Cerebellar cortex (tissue), 1 donor: ENCODE measurements at regions not wholly inside any gene's neighbourhood (a gene's known extent, or its start where the extent isn't known, plus 50 kb on each side); places are given as distances from the start of the nearest gene placed in this dataset.
"Not testable (repeated sequence)": the region's sequence is repeated elsewhere in the genome, so short reads cannot be mapped to it uniquely, and the experiment has no call there.

Experiments
- DNase-seq: peaks from one replicate; pipeline ENCODE4 v3.0.0-alpha.2; 2015; ENCODE audit warnings: low spot score

- DNase-seq, result no peak
Measured at GRCh38 chr10:85333594-85333993, 1005.2 kb downstream of the CCSER2 start.

DNA sequence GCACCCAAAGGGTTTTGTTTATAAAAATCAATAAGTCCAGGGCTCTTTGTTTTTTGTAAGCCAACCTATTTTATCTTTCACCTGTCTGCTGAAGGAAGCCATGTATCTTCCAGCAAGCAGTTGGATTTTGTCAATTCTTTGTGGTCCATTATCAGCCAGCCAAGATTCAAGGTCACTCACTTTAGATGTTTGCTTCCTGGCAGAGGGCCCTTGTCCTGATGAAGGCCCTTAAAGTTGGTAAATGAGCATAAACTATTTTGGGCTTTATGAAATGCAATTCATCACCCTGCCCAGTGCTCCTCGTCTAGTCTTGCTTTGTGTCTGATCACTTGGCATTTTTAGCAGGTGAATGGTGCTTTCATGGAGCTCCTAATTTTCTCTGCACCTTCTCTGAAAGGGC lies 1004.2 kb downstream of the GRID1 start:
- DNase-seq, result no peak

DNA sequence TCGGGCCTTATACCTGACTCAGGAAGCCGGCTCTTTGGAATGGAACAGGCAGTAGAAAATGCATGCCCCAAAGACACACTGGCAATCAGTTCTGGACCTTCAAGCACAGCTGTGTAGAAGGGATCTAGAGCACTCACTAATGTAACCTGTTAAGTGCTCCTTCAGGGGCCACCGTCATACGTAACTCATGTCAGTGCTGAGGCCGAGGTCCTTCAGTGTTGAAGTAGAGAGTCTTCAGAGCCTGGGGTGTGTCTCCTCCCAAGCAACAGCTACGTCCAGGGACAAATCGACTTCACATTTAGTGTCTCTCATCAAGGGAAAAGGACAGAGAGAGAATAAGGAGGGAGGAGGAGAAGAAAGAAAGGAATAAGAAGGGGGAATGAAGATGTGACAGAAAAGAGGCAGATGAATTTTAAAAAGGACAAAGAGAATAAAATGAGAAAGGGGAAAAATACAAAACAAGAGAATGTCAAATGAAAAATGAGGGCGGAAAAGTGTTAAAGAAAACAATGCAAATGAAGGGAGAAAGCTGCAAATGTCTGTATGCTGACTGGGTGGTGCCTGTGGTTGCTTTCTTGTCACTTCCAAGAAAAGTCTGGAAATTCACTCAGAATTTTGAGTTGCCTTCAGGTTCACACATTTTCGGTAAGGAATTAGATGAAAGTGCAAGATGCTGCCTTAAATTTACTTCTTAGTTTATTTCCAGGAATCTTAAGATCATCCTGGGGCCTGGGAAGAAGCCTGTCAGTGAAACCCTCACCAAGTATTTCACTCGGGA lies 989.4 kb downstream of the GRID1 start:
- no peak for DNase-seq

GRCh38 chr10:85379338-85379737 lies 987.3 kb downstream of the GRID1 start:
- no peak for DNase-seq

DNA sequence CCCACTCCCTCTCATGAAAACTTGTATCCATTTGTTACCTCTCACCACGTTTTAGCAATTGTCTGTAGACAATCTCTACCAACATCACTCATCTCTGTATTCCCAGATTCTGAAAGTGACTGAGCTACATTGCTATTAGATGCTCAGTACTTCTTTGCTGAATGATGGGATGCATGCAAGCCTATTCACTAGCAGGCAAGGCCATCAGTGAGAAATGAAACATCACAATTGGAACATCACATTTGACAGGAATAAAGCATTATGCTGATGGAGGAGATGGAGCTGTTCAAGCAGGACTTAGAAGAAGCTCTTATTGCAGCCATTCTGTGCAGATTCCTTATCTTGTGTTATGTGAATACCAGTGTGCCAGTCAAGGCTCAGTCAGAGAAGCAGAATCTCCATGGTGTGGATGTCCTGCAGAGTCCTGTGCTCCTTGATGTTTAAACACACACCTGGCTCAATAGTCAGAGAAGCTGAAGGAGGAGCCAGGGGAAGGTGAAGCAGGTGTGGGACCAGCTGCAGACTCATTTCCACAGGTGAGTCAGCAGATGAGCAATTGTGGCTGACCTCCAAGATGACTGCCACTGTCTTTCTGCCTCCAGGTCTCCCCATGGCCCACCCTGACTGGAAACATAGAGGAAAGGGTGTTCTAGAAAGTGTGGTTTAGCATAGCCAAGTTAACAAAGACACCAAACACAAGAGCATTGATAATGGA lies 965.5 kb downstream of the GRID1 start:
- no peak for DNase-seq

DNA sequence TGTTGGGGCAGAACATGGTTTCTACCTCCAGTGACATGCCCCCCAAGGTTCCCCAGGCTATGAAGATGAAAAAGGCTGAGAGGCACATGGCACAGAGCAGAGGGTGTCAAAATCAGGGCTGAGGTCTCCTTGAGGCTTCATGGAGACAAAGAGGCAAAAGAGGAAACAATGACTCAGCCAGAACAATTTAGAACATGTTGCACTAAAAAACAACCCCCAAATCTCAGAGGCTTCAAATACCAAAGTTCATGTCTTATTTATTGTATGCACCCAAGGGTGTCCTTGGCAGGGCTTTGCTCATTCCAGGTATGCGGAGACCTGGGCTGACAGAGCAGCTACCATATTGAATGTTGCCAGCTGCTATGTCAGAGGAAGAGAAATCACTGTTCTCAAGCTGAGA lies 964.1 kb downstream of the GRID1 start:
- DNase-seq, result no peak

DNA sequence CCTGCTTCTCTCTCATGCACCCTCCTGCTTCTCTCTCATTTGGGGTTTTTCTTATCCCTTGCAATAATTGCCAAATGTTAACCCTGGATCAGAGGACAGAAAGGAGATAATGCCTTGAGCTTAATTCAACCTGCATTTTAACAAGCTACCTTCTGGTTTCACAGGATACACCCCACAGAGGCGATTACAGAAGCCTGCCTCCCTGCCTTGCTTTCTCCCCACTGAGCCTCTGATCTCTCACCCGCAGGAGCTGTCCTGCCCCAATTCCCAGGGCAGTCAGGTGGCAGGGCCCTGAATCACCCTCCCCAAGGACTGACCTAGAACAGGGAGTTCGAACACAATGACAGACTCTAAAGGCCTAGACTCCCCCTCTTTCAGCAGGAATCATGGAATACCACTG lies 959.5 kb downstream of the GRID1 start:
- peak; percentile 8 for DNase-seq

- no peak for DNase-seq
Measured at GRCh38 chr10:85408388-85408787, 958.2 kb downstream of the GRID1 start.

DNA sequence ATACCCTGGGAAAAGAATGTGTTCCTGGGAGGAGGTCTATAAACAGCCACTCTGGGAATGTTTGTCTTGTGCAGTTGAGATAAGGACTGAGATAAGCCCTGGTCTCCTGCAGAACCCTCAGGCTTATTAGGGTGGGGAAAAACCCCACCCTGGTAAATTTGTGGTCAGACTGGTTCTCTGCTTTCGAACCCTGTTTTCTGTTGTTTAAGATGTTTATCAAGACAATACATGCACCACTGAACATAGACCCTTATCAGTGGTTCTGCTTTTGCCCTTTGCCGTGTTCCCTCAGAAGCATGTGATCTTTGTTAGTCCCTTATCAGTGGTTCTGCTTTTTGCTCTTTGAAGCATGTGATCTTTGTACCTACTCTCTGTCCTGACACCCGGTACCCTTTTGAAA lies 956.0 kb downstream of the GRID1 start:
- DNase-seq, result not testable (repeated sequence)

DNA sequence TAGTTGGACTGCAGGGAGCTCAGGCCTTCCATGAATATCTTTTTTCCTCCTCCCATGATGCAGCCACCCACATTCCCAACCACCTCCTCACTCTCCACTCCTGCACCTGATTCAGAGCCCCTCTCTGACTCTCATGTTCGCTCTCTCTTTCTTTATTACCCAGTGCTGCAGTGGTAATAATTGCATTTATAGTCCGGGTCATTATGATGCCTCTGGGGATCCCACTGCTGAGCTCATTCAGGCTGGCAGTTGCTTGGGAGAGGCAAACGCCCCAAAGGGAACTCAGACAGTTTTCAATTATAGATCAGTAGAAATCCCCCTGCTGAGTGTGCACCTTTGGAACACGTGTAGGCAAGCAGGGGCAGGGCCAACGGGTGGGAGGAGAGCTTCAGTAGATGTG lies 953.0 kb downstream of the GRID1 start:
- DNase-seq, result no peak

GRCh38 chr10:85420501-85421191 lies 945.9 kb downstream of the GRID1 start:
- no peak for DNase-seq

DNA sequence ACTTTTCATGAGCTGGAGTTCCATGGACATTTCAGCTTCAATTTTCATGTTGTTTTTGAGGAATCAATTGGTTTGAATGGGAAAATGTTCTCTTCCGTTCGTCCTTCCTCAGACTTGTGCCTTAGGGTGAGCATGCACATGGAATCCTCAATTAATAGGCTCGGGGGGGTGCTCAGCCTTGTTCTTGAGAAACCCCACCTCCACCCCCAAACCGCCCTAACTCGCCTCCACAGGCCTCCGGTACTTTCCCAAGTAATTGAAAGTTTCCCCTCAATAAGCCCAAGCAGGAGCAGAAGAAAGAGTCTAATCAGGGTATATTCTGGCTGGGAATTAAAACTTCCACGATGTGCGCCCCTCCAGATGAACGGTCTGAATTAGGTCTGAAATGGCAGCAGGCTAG lies 945.2 kb downstream of the GRID1 start:
- DNase-seq, result no peak

DNA sequence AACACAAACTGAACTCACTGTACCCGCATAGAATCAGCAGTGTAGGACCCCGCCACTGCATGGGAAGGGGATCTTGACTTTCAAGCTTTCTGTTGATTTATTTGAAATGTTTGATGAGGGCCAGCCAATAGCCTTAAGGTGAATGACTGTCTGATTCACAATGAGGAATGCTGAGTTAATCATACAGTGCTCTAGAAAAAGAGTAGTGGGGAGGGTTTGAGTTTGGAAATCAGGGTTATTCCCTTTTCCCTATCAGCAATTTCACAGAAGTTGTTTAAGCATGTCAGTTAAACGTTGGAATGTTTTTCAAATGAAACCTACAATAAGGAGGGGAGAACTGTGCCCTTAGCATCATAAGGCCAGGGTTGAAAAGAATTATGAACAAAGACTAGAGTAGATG lies 937.5 kb downstream of the GRID1 start:
- DNase-seq, result no peak

GRCh38 chr10:85430991-85431390 lies 935.6 kb downstream of the GRID1 start:
- DNase-seq, result no peak

DNA sequence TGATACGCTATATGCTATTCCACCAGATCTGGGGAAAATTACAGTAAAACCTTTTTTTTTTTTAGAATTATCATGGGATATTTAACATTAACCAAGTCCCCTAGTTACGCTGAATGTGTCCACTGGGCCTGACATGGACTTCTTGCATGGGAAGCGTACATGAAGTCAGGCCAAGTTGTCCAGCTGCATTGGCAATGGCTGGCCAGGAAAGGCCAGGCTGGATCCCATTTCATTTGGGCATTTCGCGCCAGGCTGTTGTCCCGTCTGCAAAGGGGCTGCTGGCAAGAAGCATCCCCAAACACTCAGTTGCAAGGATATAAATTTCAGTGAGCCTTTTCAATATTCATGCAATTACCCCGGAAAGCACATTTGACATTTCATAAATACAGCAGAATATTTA lies 933.3 kb downstream of the GRID1 start:
- DNase-seq, result no peak

- no peak for DNase-seq
Measured at GRCh38 chr10:85444868-85445267, 921.7 kb downstream of the GRID1 start.

DNA sequence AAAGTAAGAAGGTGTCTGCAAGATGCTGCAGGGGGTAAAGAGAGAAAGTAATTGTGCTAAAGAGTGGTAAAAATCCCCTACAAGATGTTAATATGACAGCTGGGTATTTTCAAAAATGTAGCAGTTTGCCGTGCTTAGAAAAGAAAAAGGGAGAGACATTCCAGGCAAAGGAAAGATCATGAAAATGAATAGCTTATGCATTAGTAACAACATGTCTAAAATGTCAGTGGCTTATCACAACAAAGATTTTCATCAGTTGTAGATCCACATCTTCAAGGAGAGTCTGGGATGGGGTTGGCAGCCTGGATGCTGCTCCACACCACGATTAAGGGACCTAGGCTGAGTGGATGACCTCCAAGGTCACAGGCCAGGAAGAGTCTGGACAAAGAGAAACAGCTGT lies 920.9 kb downstream of the GRID1 start:
- no peak for DNase-seq

- no peak for DNase-seq
Measured at GRCh38 chr10:85446827-85447226, 919.8 kb downstream of the GRID1 start.

DNA sequence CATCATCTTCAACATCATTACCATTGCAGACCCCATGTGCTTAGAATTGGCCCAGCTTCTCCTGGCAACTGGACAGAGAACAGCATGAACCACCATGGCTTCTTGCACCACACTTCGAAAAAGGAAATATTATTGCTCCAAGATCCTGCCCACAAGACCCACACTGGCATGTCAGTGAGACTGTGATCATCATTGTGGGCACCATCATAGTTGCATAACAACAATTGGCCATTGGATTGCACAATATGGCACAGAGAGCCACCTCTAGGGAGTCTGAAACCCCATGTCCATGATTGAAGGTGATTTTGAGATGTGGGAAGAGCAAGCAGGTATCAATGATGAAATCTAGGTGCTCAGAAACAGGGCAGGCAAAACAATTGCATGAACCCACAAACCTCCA lies 918.9 kb downstream of the GRID1 start:
- DNase-seq, result no peak

DNA sequence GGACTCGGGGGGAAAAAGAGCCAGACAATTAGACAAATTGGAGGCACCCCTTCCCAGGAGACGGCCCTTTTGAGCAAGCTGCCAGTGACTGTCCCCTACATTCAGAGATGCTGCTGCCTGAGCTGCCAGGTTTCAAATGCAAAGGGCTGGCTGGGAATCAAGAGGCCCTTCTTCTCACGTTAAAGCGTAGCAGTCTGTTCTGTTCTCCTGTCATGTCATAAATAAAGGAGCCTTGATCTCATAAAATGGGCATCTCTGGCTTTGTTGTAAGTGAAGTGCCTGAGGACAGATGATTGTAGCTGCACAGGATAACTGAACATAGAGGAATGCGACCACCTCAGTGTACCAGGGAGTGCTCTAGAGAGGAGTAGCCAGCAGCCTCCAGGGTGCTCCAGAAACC lies 917.9 kb downstream of the GRID1 start:
- peak; percentile 18 for DNase-seq

DNA sequence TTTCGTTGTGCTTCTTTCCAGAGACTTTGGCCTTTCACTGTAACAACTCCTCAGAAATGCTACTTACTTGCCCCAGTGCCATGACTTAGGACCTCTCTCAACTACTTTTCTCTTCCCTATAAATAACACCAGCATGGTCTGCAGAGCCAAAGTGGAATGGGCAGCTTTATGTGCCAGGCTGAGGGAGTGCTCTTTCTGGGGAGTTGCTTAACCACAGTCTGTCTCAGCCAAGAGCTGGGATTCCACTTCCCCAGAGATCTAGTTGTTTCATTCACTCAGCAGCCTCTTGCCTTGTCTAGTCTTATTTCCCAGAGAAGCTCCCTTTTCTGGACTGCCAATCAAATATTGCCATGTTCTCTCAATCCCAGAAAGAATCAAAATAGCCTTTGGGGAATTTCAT lies 912.2 kb downstream of the GRID1 start:
- no peak for DNase-seq

DNA sequence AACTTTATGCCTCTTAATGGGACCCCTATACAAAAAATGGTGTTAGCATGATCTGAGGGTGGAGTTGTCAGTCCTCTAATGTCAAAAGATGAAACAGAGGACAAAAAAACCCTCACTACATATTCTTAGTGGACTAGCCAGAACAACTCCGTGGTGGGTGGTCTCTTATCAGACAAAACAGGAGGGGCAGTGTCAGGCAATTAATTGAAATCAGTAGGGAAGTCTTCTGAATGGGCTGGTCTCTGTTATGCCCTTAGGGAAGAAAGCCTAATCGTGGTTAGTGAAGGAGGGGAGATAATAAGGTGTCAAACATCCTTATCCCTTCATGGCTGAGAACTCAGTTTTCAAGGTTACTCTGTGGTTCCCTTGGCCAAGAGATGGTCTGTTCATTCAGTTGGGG lies 909.4 kb downstream of the GRID1 start:
- DNase-seq, result no peak

- DNase-seq, result peak; percentile 12
Measured at GRCh38 chr10:85458324-85458723, 908.3 kb downstream of the GRID1 start.
